OCI-LY7 (cell line): ENCODE measurements at regions not wholly inside any gene's neighbourhood (a gene's known extent, or its start where the extent isn't known, plus 50 kb on each side); places are given as distances from the start of the nearest gene placed in this dataset.

Source experiments
- BruUV-seq: library from RNA; stranded (reverse); fragments of 400-500 nt; replicated peaks from 2 replicates; lab custom pipeline; 2021; lab: Mats Ljungman, UMichigan
- CTCF ChIA-PET: fragments of 300-600 bp; sonication (Branson Sonifier 250); formaldehyde crosslinking; loops from one replicate; lab custom pipeline; 2022; ENCODE audit warnings: antibody characterized with exemption; ENCODE audit not compliant: unreplicated experiment; lab: Charles Lee
- POLR2A ChIA-PET: fragments of 300-600 bp; sonication (Branson Sonifier 250); formaldehyde crosslinking; loops from one replicate; lab custom pipeline; 2022; ENCODE audit warnings: antibody characterized with exemption; lab: Charles Lee
- DNase-seq: peaks from one replicate; pipeline ENCODE4 v3.0.0-alpha.2; 2015; ENCODE audit warnings: low spot score
- H2AFZ ChIP-seq: fragments of 200-600 bp; sonication (generic), shearing (Covaris generic); 2 replicates; pipeline ENCODE4 v1.6.1; 2014; ENCODE audit warnings: mild to moderate bottlenecking, antibody characterized with exemption, low read length, moderate library complexity
- H3K27ac ChIP-seq: fragments of 200-600 bp; sonication (generic); 2 replicates; pipeline ENCODE4 v1.5.1; 2014; ENCODE audit warnings: mixed run types, low read depth, mild to moderate bottlenecking, moderate library complexity, low read length, inconsistent platforms; ENCODE audit not compliant: poor library complexity, severe bottlenecking
- H3K36me3 ChIP-seq: fragments of 200-600 bp; sonication (generic); 2 replicates; pipeline ENCODE4 v1.6.1; 2014; ENCODE audit warnings: mild to moderate bottlenecking, antibody characterized with exemption, low read length, moderate library complexity, mixed read lengths; ENCODE audit not compliant: insufficient read depth
- H3K4me1 ChIP-seq: fragments of 200-600 bp; sonication (generic); 2 replicates; pipeline ENCODE4 v1.5.1; 2014; ENCODE audit warnings: mild to moderate bottlenecking, low read length; ENCODE audit not compliant: insufficient read depth, poor library complexity, severe bottlenecking
- H3K4me2 ChIP-seq: fragments of 200-600 bp; sonication (generic); 2 replicates; pipeline ENCODE4 v1.6.1; 2014; ENCODE audit warnings: mild to moderate bottlenecking, low read length
- H3K4me3 ChIP-seq: fragments of 200-600 bp; sonication (generic); 2 replicates; pipeline ENCODE4 v1.5.1; 2014; ENCODE audit warnings: mild to moderate bottlenecking, low read depth, low read length; ENCODE audit not compliant: poor library complexity, severe bottlenecking
- H3K79me2 ChIP-seq: fragments of 200-600 bp; sonication (generic); 2 replicates; pipeline ENCODE4 v1.6.1; 2016; ENCODE audit warnings: low read depth, mild to moderate bottlenecking, low read length, moderate library complexity, mixed read lengths; ENCODE audit not compliant: insufficient read depth
- H3K9me2 ChIP-seq: fragments of 200-600 bp; sonication (generic); 2 replicates; pipeline ENCODE4 v1.6.1; 2016; ENCODE audit warnings: mild to moderate bottlenecking, low read length, mixed read lengths; ENCODE audit not compliant: insufficient read depth
- H3K9me3 ChIP-seq: fragments of 200-600 bp; sonication (generic); 2 replicates; pipeline ENCODE4 v1.6.1; 2014; ENCODE audit warnings: mild to moderate bottlenecking, mixed run types, low read length, mixed read lengths
- H4K20me1 ChIP-seq: fragments of 200-600 bp; sonication (generic); 2 replicates; pipeline ENCODE4 v1.6.1; 2014; ENCODE audit warnings: mild to moderate bottlenecking, antibody characterized with exemption, low read length, moderate library complexity, mixed read lengths; ENCODE audit not compliant: insufficient read depth
- EZH2phosphoT487 ChIP-seq: fragments of 200-600 bp; sonication (generic); IDR thresholded peaks from 2 replicates; pipeline ENCODE4 v1.6.1; 2018; ENCODE audit warnings: low read depth, borderline replicate concordance, mild to moderate bottlenecking, mixed run types, antibody characterized with exemption, low read length, moderate library complexity, mixed read lengths
- intact Hi-C: fragments of 100-400 bp; cut with micrococcal nuclease; formaldehyde crosslinking; loops from one replicate; pipeline ENCODE4 v1.10.0; 2022; ENCODE audit not compliant: unreplicated experiment
- TF ChIP-seq, protein P1 (sequence below): fragments of 200-600 bp; sonication (generic); conservative IDR thresholded peaks from 2 replicates; pipeline ENCODE4 v1.5.1; 2014; ENCODE audit warnings: mild to moderate bottlenecking, antibody characterized with exemption, low read length, moderate library complexity, mixed read lengths

DNA sequence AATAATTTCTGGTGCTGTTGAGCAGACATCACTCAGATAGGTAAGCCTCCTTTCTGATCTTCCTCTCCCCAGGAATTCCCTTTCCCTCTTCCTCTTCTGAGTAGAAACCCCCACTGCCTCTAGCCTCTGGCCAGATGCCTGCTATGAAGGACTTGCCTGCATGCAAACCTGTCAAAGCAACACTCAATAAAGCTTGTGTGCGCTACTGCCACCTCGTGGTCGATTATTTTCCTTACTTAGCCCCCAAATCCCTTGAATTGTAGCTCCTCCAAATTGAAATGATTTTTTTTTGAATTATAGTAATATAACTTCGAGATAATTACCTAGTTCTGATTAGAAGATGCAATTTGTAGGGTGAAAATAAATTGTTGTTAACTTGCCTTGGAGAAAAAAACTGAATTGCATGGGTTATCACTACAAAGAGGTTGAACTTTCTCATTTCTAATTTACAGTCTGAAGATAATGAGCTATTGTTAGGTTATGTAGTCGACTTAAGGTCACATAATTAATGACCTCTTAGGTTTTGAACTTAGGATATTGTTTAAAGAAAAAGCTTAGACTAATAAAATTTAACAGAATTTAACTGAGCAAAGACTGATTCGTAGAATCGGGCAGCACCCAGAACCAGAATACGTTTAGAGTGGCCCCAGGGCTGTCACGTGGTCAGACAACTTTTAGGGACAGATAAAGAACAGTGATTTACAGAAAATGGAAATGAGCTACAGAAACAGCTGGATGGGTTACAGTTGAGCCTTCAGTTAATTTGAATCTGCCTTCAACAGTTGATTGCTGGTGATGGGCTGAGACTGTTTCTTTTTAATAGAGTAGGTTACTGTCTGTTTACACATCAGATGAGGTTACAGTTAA, 269.3 kb downstream of the ARPP21 start:
- H3K4me1 ChIP-seq, result no peaks in the 10 kb centered on the region
- H3K9me2 ChIP-seq, result no peaks in the 10 kb centered on the region; the same call in 1 of the 2 replicates
- no TSS peak for BruUV-seq
- H2AFZ ChIP-seq, result no peak overlapping the region; the same call in 1 of the 2 replicates
- intact Hi-C loops, result loop anchor here (10.0 kb wide), 1 partner anchor 244 kb away; no protein-coding TSS in a partner anchor
- DNase-seq, result peak; percentile 76
- ChIA-PET CTCF (interaction anchor here (1.0 to 1.4 kb wide), 2 partner anchors 15 to 52 kb away, joined by 4 to 5 read pairs; no protein-coding TSS in a partner anchor), POLR2A (interaction anchor here (0.5 to 1.8 kb wide), 11 partner anchors 16 to 1782 kb away, joined by 3 to 4 read pairs (median 3); no protein-coding TSS in a partner anchor)
- H4K20me1 ChIP-seq, result no peaks in the 10 kb centered on the region
- H3K79me2 ChIP-seq, result no peaks in the 10 kb centered on the region
- H3K36me3 ChIP-seq, result no peaks in the 10 kb centered on the region
- no peak overlapping the region for H3K4me2 ChIP-seq
- H3K4me3 ChIP-seq, result no peak overlapping the region
- no peak for TF ChIP-seq EZH2phosphoT487
- TF ChIP-seq, protein P1, sequence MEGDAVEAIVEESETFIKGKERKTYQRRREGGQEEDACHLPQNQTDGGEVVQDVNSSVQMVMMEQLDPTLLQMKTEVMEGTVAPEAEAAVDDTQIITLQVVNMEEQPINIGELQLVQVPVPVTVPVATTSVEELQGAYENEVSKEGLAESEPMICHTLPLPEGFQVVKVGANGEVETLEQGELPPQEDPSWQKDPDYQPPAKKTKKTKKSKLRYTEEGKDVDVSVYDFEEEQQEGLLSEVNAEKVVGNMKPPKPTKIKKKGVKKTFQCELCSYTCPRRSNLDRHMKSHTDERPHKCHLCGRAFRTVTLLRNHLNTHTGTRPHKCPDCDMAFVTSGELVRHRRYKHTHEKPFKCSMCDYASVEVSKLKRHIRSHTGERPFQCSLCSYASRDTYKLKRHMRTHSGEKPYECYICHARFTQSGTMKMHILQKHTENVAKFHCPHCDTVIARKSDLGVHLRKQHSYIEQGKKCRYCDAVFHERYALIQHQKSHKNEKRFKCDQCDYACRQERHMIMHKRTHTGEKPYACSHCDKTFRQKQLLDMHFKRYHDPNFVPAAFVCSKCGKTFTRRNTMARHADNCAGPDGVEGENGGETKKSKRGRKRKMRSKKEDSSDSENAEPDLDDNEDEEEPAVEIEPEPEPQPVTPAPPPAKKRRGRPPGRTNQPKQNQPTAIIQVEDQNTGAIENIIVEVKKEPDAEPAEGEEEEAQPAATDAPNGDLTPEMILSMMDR, result peak; percentile 94
- no peaks in the 10 kb centered on the region for H3K9me3 ChIP-seq
- no peak overlapping the region for H3K27ac ChIP-seq

DNA sequence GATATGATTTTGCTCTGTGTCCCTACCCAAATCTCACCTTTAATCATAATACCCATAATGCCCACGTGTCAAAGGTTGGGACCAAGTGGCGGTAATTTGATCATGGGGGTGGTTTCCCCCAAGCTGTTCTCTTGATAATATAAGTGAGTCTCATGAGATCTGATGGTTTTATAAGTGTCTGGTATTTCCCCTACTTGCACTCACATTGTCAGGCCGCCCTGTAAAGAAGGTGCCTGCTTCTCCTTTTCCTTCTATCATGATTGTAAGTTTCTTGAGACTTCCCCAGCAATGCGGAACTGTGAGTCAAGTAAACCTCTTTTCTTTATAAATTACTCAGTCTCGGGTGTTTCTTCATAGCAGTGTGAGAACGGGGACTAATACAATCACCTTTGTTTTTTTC, 279.8 kb downstream of the ARPP21 start:
- TF ChIP-seq, protein P1, result no peak
- TF ChIP-seq EZH2phosphoT487, result no peak
- CTCF ChIA-PET, result no interaction called here
- Histone ChIP-seq H3K4me2 (no peak overlapping the region), H3K9me3 (no peaks in the 10 kb centered on the region), H3K4me3 (no peak overlapping the region), H4K20me1 (no peaks in the 10 kb centered on the region), H3K79me2 (no peaks in the 10 kb centered on the region), H3K36me3 (no peaks in the 10 kb centered on the region), H3K9me2 (no peaks in the 10 kb centered on the region; the same call in 1 of the 2 replicates), H3K4me1 (no peaks in the 10 kb centered on the region), H3K27ac (no peak overlapping the region), H2AFZ (no peak overlapping the region)
- no TSS peak for BruUV-seq
- POLR2A ChIA-PET, result interaction anchor here (0.6 kb wide), 1 partner anchor 33 kb away, joined by 3 read pairs; no protein-coding TSS in a partner anchor
- no peak for DNase-seq
- intact Hi-C loops, result no loop called here
